Neural progenitor cell (in vitro differentiated cells): ENCODE measurements at regions not wholly inside any gene's neighbourhood (a gene's known extent, or its start where the extent isn't known, plus 50 kb on each side); places are given as distances from the start of the nearest gene placed in this dataset.
A peak's percentile ranks its signal among the peaks of the same experiment; 100 is the strongest.

Source experiments
- DNase-seq: peaks from one replicate; pipeline ENCODE4 v3.0.0-alpha.2; 2016; ENCODE audit warnings: low spot score
- H2AFZ ChIP-seq: fragments of 200-600 bp; sonication (generic); replicated peaks from 2 replicates; pipeline ENCODE4 v1.6.1; 2016; ENCODE audit warnings: antibody characterized with exemption
- H3F3A ChIP-seq: fragments of 200-600 bp; sonication (generic); 2 replicates; pipeline ENCODE4 v1.6.1; 2016; ENCODE audit warnings: antibody characterized with exemption, low read depth
- H3K27ac ChIP-seq: fragments of 200-600 bp; sonication (generic); 2 replicates; pipeline ENCODE4 v1.5.1; 2016; ENCODE audit warnings: mild to moderate bottlenecking
- H3K27me3 ChIP-seq: fragments of 200-600 bp; sonication (generic); 2 replicates; pipeline ENCODE4 v1.6.1; 2016; ENCODE audit warnings: mild to moderate bottlenecking, moderate library complexity
- H3K36me3 ChIP-seq: fragments of 200-600 bp; sonication (generic); 2 replicates; pipeline ENCODE4 v1.5.1; 2016
- H3K4me1 ChIP-seq: fragments of 200-600 bp; sonication (generic); 2 replicates; pipeline ENCODE4 v1.6.1; 2016; ENCODE audit warnings: mixed run types
- H3K4me2 ChIP-seq: fragments of 200-600 bp; sonication (generic); 2 replicates; pipeline ENCODE4 v1.6.1; 2016
- H3K4me3 ChIP-seq: fragments of 200-600 bp; sonication (generic); 2 replicates; pipeline ENCODE4 v1.5.1; 2016
- H3K79me2 ChIP-seq: fragments of 200-600 bp; sonication (generic); 2 replicates; pipeline ENCODE4 v1.6.1; 2016; ENCODE audit warnings: low read depth
- H3K9ac ChIP-seq: fragments of 200-600 bp; sonication (generic); 2 replicates; pipeline ENCODE4 v1.6.1; 2016
- H3K9me3 ChIP-seq: fragments of 200-600 bp; sonication (generic); 2 replicates; pipeline ENCODE4 v1.5.1; 2016; ENCODE audit warnings: low read depth
- H4K20me1 ChIP-seq: fragments of 200-600 bp; sonication (generic); 2 replicates; pipeline ENCODE4 v1.6.1; 2016; ENCODE audit warnings: low read depth
- H3K27ac Mint-ChIP-seq: 3 replicates; pipeline ENCODE4 v1.8.0; 2021; ENCODE audit warnings: mixed read lengths
- H3K27me3 Mint-ChIP-seq: 2 replicates; pipeline ENCODE4 v1.8.0; 2022; ENCODE audit warnings: low read depth, mild to moderate bottlenecking, inconsistent platforms, moderate library complexity, mixed read lengths; ENCODE audit not compliant: insufficient read depth
- H3K36me3 Mint-ChIP-seq: 3 replicates; pipeline ENCODE4 v1.8.0; 2021; ENCODE audit warnings: mixed read lengths
- H3K4me1 Mint-ChIP-seq: 3 replicates; pipeline ENCODE4 v1.8.0; 2021; ENCODE audit warnings: mixed read lengths
- H3K4me3 Mint-ChIP-seq: 3 replicates; pipeline ENCODE4 v1.8.0; 2021; ENCODE audit warnings: mild to moderate bottlenecking, moderate library complexity, mixed read lengths
- H3K9me3 Mint-ChIP-seq: 3 replicates; pipeline ENCODE4 v1.8.0; 2020; ENCODE audit warnings: mixed read lengths
- CTCF ChIP-seq: fragments of 200-600 bp; sonication (generic); IDR thresholded peaks from 2 replicates; pipeline ENCODE4 v1.5.1; 2017; ENCODE audit warnings: antibody characterized with exemption, mild to moderate bottlenecking
- EZH2 ChIP-seq: fragments of 200-600 bp; sonication (generic); IDR thresholded peaks from 2 replicates; pipeline ENCODE4 v1.6.1; 2017; ENCODE audit warnings: antibody characterized with exemption, mild to moderate bottlenecking, moderate library complexity
- EZH2phosphoT487 ChIP-seq: fragments of 200-600 bp; sonication (generic); IDR thresholded peaks from 2 replicates; pipeline ENCODE4 v1.6.1; 2017; ENCODE audit warnings: antibody characterized with exemption

GRCh38 chr15:62903437-62903836 is 139.1 kb upstream of the TPM1 start:
- Histone ChIP-seq H3F3A (no peaks in the 10 kb centered on the region), H3K4me1 (peaks cover 36% of the 10 kb centered on the region), H3K9ac (no peak overlapping the region), H3K36me3 (no peaks in the 10 kb centered on the region), H3K4me2 (peak overlapping the region; percentile 33), H4K20me1 (no peaks in the 10 kb centered on the region), H3K79me2 (no peaks in the 10 kb centered on the region), H3K9me3 (no peaks in the 10 kb centered on the region), H2AFZ (no peak overlapping the region), H3K4me3 (no peak overlapping the region), H3K27ac (no peak overlapping the region), H3K27me3 (no peaks in the 10 kb centered on the region)
- DNase-seq: peak; percentile 55
- peaks cover 59% of the 10 kb centered on the region for H3K4me1 Mint-ChIP-seq
- no peaks in the 10 kb centered on the region for H3K36me3 Mint-ChIP-seq
- no peak overlapping the region for H3K4me3 Mint-ChIP-seq
- H3K27me3 Mint-ChIP-seq: peaks cover 6% of the 10 kb centered on the region
- no peak for TF ChIP-seq EZH2phosphoT487
- no peak for TF ChIP-seq EZH2
- no peak for TF ChIP-seq CTCF
- H3K27ac Mint-ChIP-seq: peak overlapping the region; percentile 55
- no peaks in the 10 kb centered on the region for H3K9me3 Mint-ChIP-seq

- H2AFZ ChIP-seq: no peak overlapping the region
- H3K27me3 ChIP-seq: no peaks in the 10 kb centered on the region
- Mint-ChIP-seq H3K36me3 (no peaks in the 10 kb centered on the region), H3K4me3 (no peak overlapping the region), H3K27me3 (peaks cover 6% of the 10 kb centered on the region), H3K4me1 (peaks cover 52% of the 10 kb centered on the region), H3K27ac (peak overlapping the region; percentile 64), H3K9me3 (peaks cover 1% of the 10 kb centered on the region)
- H3K4me2 ChIP-seq: peak overlapping the region; percentile 33
- no peaks in the 10 kb centered on the region for H3F3A ChIP-seq
- no peak overlapping the region for H3K4me3 ChIP-seq
- H3K4me1 ChIP-seq: peaks cover 36% of the 10 kb centered on the region
- H3K27ac ChIP-seq: peak overlapping the region; percentile 17
- H3K9me3 ChIP-seq: no peaks in the 10 kb centered on the region
- no peaks in the 10 kb centered on the region for H3K79me2 ChIP-seq
- no peaks in the 10 kb centered on the region for H4K20me1 ChIP-seq
- no peaks in the 10 kb centered on the region for H3K36me3 ChIP-seq
- no peak for DNase-seq
- H3K9ac ChIP-seq: no peak overlapping the region
- TF ChIP-seq CTCF (no peak), EZH2 (no peak), EZH2phosphoT487 (no peak)
Observed at GRCh38 chr15:62904041-62904910, 138.3 kb upstream of the TPM1 start.

GRCh38 chr15:62906627-62907026 is 135.9 kb upstream of the TPM1 start:
- H3K27ac ChIP-seq: no peak overlapping the region
- peaks cover 5% of the 10 kb centered on the region for H3K9me3 Mint-ChIP-seq

More at GRCh38 chr15:62906627-62907026, 135.9 kb upstream of the TPM1 start:
- Histone ChIP-seq H3K79me2 (no peaks in the 10 kb centered on the region), H2AFZ (no peak overlapping the region), H3K9me3 (no peaks in the 10 kb centered on the region), H4K20me1 (no peaks in the 10 kb centered on the region), H3K36me3 (no peaks in the 10 kb centered on the region), H3K4me2 (no peak overlapping the region), H3K9ac (no peak overlapping the region), H3K27me3 (no peaks in the 10 kb centered on the region), H3F3A (peaks cover under 1% of the 10 kb centered on the region), H3K4me3 (no peak overlapping the region), H3K4me1 (peaks cover 31% of the 10 kb centered on the region)
- TF ChIP-seq EZH2 (no peak), CTCF (no peak), EZH2phosphoT487 (no peak)
- no peak overlapping the region for H3K4me3 Mint-ChIP-seq
- no peaks in the 10 kb centered on the region for H3K36me3 Mint-ChIP-seq
- H3K27me3 Mint-ChIP-seq: peaks cover 2% of the 10 kb centered on the region
- H3K4me1 Mint-ChIP-seq: peaks cover 38% of the 10 kb centered on the region
- no peak for DNase-seq
- no peak overlapping the region for H3K27ac Mint-ChIP-seq
